Panc1 (cell line): ENCODE measurements at regions not wholly inside any gene's neighbourhood (a gene's known extent, or its start where the extent isn't known, plus 50 kb on each side); places are given as distances from the start of the nearest gene placed in this dataset.

Source experiments
- ATAC-seq: fragments of 200-7000 bp; cut with Tn5 transposase; 2 replicates; pipeline ENCODE4 v1.9.1; 2020; ENCODE audit warnings: mild to moderate bottlenecking, moderate library complexity
- BruUV-seq: library from RNA; stranded (reverse); fragments of 400-500 nt; replicated peaks from 2 replicates; lab custom pipeline; 2021; lab: Mats Ljungman, UMichigan
- CTCF ChIA-PET: fragments of 300-600 bp; sonication (Branson Sonifier 250); formaldehyde crosslinking; loops from one replicate; lab custom pipeline; 2022; ENCODE audit warnings: antibody characterized with exemption; lab: Charles Lee
- POLR2A ChIA-PET: fragments of 300-600 bp; sonication (Branson Sonifier 250); formaldehyde crosslinking; loops from one replicate; lab custom pipeline; 2022; ENCODE audit warnings: antibody characterized with exemption; lab: Charles Lee
- DNase-seq: peaks from one replicate; pipeline ENCODE4 v3.0.0-alpha.2; 2010; ENCODE audit warnings: low read depth, low spot score
- H3K27ac ChIP-seq: 2 replicates; pipeline ENCODE4 v1.5.1; 2011; ENCODE audit warnings: mild to moderate bottlenecking, low read length, inconsistent platforms
- H3K27me3 ChIP-seq: fragments of 200-500 bp; sonication (Bioruptor generic); 2 replicates; pipeline ENCODE4 v1.6.0; 2014; ENCODE audit warnings: low read length, inconsistent platforms; ENCODE audit not compliant: control insufficient read depth, insufficient read depth
- H3K36me3 ChIP-seq: fragments of 200-500 bp; sonication (Bioruptor generic); 2 replicates; pipeline ENCODE4 v1.5.1; 2014; ENCODE audit warnings: inconsistent platforms, mild to moderate bottlenecking, low read length, moderate library complexity; ENCODE audit not compliant: control insufficient read depth, insufficient read depth
- H3K4me1 ChIP-seq: 2 replicates; pipeline ENCODE4 v1.5.1; 2011; ENCODE audit warnings: inconsistent platforms, mild to moderate bottlenecking, low read length, moderate library complexity; ENCODE audit not compliant: control insufficient read depth, insufficient read depth
- H3K4me3 ChIP-seq, 2 experiments: 2 replicates each; pipeline ENCODE4 v1.5.1; 2011 to 2012; ENCODE audit warnings: low read depth in 2 of 2, low read length in 2 of 2, mild to moderate bottlenecking in 2 of 2, inconsistent platforms in 1 of 2, moderate library complexity in 1 of 2
- H3K9me3 ChIP-seq: fragments of 200-500 bp; sonication (Bioruptor generic); 2 replicates; pipeline ENCODE4 v1.5.1; 2014; ENCODE audit warnings: low read depth, mild to moderate bottlenecking, inconsistent platforms, low read length, moderate library complexity; ENCODE audit not compliant: control insufficient read depth, insufficient read depth
- CTCF ChIP-seq: fragments of 450-650 bp; IDR thresholded peaks from 2 replicates; pipeline ENCODE4 v1.5.1; 2017; ENCODE audit warnings: mild to moderate bottlenecking
- POLR2AphosphoS5 ChIP-seq: IDR thresholded peaks from 2 replicates; pipeline ENCODE4 v1.6.1; 2012; ENCODE audit warnings: mild to moderate bottlenecking, low read depth, low read length, moderate library complexity
- REST ChIP-seq, 2 experiments: IDR thresholded peaks; 2 replicates each; pipeline ENCODE4 v1.6.1; 2011 to 2012; ENCODE audit warnings: low read depth in 2 of 2, control low read depth in 1 of 2, low read length in 1 of 2, mild to moderate bottlenecking in 1 of 2, moderate library complexity in 1 of 2; ENCODE audit not compliant: insufficient read depth in 1 of 2
- SIN3A ChIP-seq: IDR thresholded peaks from 2 replicates; pipeline ENCODE4 v1.6.1; 2012; ENCODE audit warnings: low read depth, mild to moderate bottlenecking, low read length, moderate library complexity, borderline replicate concordance; ENCODE audit not compliant: insufficient read depth
- TCF7L2 ChIP-seq: IDR thresholded peaks from 2 replicates; pipeline ENCODE4 v1.6.1; 2011; ENCODE audit warnings: mild to moderate bottlenecking, low read depth, low read length, inconsistent platforms
- in situ Hi-C: cut with HindIII; loops from 2 replicates; pipeline ENCODE4 v1.10.0; 2016; ENCODE audit warnings: low sequenced_read_pairs, low pct_unique_long_range_greater_than_20kb
- intact Hi-C: fragments of 100-400 bp; cut with micrococcal nuclease; formaldehyde crosslinking; loops from one replicate; pipeline ENCODE4 v1.10.0; 2022; ENCODE audit not compliant: unreplicated experiment

- intact Hi-C loops (no loop called here), in situ Hi-C loops (no loop called here)
- DNase-seq (no peak), ATAC-seq (no peak)
- TF ChIP-seq TCF7L2 (no peak), REST (IDR thresholded peaks at IDR 0.05; ENCODE audit: insufficient read depth in 1 of 2, low read depth in 2 of 2, low read length in 1 of 2) (no peak), SIN3A (no peak), POLR2AphosphoS5 (no peak), CTCF (no peak)
- ChIA-PET CTCF (no interaction called here), POLR2A (no interaction called here)
- BruUV-seq, result no TSS peak
- no peaks in the 10 kb centered on the region for H3K9me3 ChIP-seq
- no peaks in the 10 kb centered on the region for H3K36me3 ChIP-seq
- no peaks in the 10 kb centered on the region for H3K27me3 ChIP-seq
- H3K4me1 ChIP-seq, result no peaks in the 10 kb centered on the region
- no peak overlapping the region for H3K27ac ChIP-seq
- H3K4me3 ChIP-seq, result no peak overlapping the region
These were observed 739.4 kb downstream of the EFNB2 start for GRCh38 chr13:105796081-105796480.

- no TSS peak for BruUV-seq
- no peak overlapping the region for H3K4me3 ChIP-seq
- H3K27ac ChIP-seq, result no peak overlapping the region
- intact Hi-C loops (no loop called here), in situ Hi-C loops (no loop called here)
- no peaks in the 10 kb centered on the region for H3K4me1 ChIP-seq
- ChIA-PET POLR2A (no interaction called here), CTCF (no interaction called here)
- no peaks in the 10 kb centered on the region for H3K27me3 ChIP-seq
- DNase-seq, result no peak
- H3K9me3 ChIP-seq, result no peaks in the 10 kb centered on the region
- ATAC-seq, result no peak
- TF ChIP-seq SIN3A (no peak), CTCF (no peak), TCF7L2 (no peak)
- H3K36me3 ChIP-seq, result no peaks in the 10 kb centered on the region
These were observed 744.5 kb downstream of the EFNB2 start for GRCh38 chr13:105790923-105791322.
